ENCODE measurements at regions not wholly inside any gene's neighbourhood (a gene's known extent, or its start where the extent isn't known, plus 50 kb on each side); places are given as distances from the start of the nearest gene placed in this dataset.
"Not testable (repeated sequence)": the region's sequence is repeated elsewhere in the genome, so short reads cannot be mapped to it uniquely, and the experiment has no call there.

DNA sequence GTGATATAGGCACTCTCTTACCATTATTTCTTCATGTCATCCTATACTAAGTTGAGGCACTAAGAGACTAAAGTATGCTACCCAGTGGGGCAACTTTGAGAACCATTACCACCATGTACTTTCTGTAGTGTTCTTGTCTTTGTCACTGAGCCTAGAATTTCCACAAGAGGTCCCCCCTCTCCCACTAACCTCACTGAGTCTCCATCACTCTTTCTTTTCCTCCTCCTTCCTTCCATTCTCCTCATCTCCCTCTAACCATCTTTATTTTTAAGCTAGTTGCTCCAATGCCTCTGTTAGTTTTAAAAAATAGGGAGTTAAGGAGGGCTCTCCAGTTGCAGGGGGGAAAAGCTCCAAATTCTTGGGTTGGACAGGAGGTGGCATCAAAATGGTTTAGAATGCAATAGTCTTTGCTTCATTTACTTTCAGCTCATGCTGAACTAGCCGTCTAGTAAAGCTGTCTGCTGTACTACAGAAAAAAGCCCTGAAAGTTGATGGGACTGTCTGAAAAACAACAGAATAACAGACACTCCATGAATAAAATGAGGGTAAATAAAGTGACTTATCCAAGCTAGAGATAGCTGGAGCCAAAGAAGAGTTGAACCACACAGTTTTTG is 85.1 kb upstream of the MYRIP start:
- H3K27me3 ChIP-seq, result no peaks in the 10 kb centered on the region
- no peak overlapping the region for H3K27ac ChIP-seq
- H3K36me3 ChIP-seq, result no peaks in the 10 kb centered on the region
- TF ChIP-seq, protein P1, sequence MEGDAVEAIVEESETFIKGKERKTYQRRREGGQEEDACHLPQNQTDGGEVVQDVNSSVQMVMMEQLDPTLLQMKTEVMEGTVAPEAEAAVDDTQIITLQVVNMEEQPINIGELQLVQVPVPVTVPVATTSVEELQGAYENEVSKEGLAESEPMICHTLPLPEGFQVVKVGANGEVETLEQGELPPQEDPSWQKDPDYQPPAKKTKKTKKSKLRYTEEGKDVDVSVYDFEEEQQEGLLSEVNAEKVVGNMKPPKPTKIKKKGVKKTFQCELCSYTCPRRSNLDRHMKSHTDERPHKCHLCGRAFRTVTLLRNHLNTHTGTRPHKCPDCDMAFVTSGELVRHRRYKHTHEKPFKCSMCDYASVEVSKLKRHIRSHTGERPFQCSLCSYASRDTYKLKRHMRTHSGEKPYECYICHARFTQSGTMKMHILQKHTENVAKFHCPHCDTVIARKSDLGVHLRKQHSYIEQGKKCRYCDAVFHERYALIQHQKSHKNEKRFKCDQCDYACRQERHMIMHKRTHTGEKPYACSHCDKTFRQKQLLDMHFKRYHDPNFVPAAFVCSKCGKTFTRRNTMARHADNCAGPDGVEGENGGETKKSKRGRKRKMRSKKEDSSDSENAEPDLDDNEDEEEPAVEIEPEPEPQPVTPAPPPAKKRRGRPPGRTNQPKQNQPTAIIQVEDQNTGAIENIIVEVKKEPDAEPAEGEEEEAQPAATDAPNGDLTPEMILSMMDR (IDR thresholded peaks at IDR 0.05), result peak in 2 of 6 experiments; percentile 16 to 19
- TF ChIP-seq POLR2A (IDR thresholded peaks at IDR 0.05), result no peak
- DNase-seq, result no peak
- H3K4me3 ChIP-seq, result no peak overlapping the region
- H3K4me1 ChIP-seq, result no peaks in the 10 kb centered on the region
- H3K9me3 ChIP-seq, result no peaks in the 10 kb centered on the region
- 28 to 38% methylated on average over 1 of the region's 1 CpG for WGBS, 2 donors
- intact Hi-C loops (cut with DNase I), result no loop called here

DNA sequence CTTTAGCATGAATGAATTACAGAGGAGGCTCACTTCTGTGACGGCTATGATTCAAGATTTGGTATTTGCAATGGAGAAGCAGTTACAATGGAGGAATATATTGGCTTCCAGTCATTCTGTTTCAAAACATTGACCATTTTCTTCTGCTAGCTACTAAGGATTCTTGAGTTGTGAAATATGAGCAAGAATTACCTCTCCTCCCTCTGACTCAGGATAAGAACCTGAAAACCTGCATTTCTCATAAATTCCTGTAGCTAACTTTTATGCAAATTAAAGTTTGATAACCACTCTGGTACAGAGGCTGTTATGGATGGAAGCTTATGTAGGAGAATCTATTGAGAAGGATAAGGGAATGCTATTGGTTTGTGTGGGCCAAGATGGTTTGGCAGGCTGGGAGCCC is 84.1 kb upstream of the MYRIP start:
- Histone ChIP-seq H3K4me3 (no peak overlapping the region), H3K27ac (no peak overlapping the region), H3K36me3 (no peaks in the 10 kb centered on the region), H3K27me3 (no peaks in the 10 kb centered on the region), H3K9me3 (no peaks in the 10 kb centered on the region), H3K4me1 (no peaks in the 10 kb centered on the region)
- intact Hi-C loops (cut with DNase I), result no loop called here
- DNase-seq, result no peak
- 77 to 100% methylated on average over 1 of the region's 1 CpG for WGBS, 2 donors
- no peak for TF ChIP-seq POLR2A (IDR thresholded peaks at IDR 0.05)
- TF ChIP-seq, protein P1 (IDR thresholded peaks at IDR 0.05), result no peak

DNA sequence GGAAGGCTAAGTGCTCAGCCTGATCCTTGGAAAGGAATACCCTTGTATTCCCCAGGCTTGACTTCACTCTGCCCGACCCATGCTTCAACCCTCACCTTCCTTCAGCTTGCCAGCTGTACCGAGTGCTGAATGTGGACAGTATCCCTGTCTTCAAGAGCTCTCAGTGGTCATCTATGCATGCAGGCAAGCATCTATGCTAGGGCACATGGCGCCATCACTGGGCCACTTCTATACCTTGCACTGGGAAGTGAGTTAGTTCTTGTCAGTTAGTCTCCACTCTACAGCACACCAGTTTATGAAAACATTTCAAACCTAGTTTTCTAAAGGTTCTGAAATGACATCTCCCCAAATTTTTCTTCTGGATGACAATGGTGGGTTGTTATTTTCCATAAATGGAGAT is 82.0 kb upstream of the MYRIP start:
- WGBS, 2 donors, result 66 to 76% methylated on average over 3 of the region's 3 CpGs
- no peak for DNase-seq
- intact Hi-C loops (cut with DNase I), result no loop called here

DNA sequence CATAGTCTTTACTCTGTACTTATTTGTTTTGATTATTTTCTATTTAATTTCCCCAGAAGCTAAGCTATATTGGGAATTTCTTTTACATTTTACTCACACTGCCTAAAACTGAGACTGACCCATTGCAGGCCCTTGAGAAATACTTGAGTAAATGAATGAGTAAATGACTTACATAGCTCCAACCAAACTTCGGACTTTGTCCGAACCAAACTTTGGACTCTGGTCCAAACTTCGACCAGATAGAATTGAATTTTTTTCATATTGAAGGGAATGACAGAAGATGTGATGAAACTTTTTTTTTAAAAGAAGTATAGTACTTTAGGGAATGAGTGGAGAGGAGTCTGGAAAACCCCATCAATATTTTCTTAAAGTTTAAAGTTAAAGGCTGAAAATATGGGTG is 75.6 kb upstream of the MYRIP start:
- no peak for DNase-seq
- Histone ChIP-seq H3K4me1 (no peaks in the 10 kb centered on the region), H3K4me3 (no peak overlapping the region), H3K36me3 (no peaks in the 10 kb centered on the region), H3K27ac (no peak overlapping the region), H3K9me3 (no peaks in the 10 kb centered on the region), H3K27me3 (no peaks in the 10 kb centered on the region)
- TF ChIP-seq, protein P1 (IDR thresholded peaks at IDR 0.05), result no peak
- no peak for TF ChIP-seq POLR2A (IDR thresholded peaks at IDR 0.05)
- intact Hi-C loops (cut with DNase I), result no loop called here
- 92 to 100% methylated on average over 3 of the region's 3 CpGs for WGBS, 2 donors

More for the DNA sequence above, 82.0 kb upstream of the MYRIP start:
- Histone ChIP-seq H3K4me3 (no peak overlapping the region), H3K27ac (no peak overlapping the region), H3K36me3 (no peaks in the 10 kb centered on the region), H3K9me3 (no peaks in the 10 kb centered on the region), H3K27me3 (no peaks in the 10 kb centered on the region), H3K4me1 (no peaks in the 10 kb centered on the region)
- TF ChIP-seq, protein P1 (IDR thresholded peaks at IDR 0.05), result peak in 1 of 6 experiments; percentile 31
- TF ChIP-seq POLR2A (IDR thresholded peaks at IDR 0.05), result no peak

DNA sequence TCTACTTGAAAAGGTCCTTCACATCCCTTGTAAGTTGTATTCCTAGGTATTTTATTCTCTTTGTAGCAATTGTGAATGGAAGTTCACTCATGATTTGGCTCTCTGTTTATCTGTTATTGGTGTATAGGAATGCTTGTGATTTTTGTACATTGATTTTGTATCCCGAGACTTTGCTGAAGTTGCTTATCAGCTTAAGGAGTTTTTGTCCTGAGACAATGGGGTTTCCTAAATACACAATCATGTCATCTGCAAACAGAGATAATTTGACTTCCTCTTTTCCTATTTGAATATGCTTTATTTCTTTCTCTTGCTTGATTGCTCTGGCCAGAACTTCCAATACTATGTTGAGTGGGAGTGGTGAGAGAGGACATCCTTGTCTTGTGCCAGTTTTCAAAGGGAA is 69.8 kb upstream of the MYRIP start:
- H3K4me1 ChIP-seq; intact Hi-C loops (cut with DNase I); H3K9me3 ChIP-seq; H3K4me3 ChIP-seq; DNase-seq; H3K36me3 ChIP-seq; H3K27ac ChIP-seq: not testable (repeated sequence)
- WGBS, 2 donors, result 54 to 64% methylated on average over 1 of the region's 1 CpG
- peaks cover 0 to 11% (median 0%) of the 10 kb centered on the region in 4 donors for H3K27me3 ChIP-seq

DNA sequence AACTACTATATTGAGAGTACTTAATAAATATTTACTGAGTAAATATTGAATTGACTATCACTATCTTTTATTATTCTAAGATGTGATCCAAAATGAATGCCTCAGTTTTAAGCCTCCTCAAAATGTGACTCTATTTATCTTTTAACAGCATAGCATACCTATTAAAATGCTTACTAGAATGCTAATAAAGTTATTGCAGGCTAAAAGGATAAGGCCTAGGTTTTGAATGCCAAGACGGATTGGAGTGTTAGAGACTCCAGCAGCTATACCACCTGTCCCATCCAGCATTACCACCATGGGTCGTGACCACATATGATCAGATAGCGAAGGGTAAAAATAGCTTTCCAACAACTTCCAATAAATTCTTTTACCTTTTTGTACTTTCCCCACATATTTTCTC is 64.7 kb upstream of the MYRIP start:
- no peak for TF ChIP-seq POLR2A (IDR thresholded peaks at IDR 0.05)
- TF ChIP-seq, protein P1 (IDR thresholded peaks at IDR 0.05), result no peak
- Histone ChIP-seq H3K4me3 (no peak overlapping the region), H3K36me3 (no peaks in the 10 kb centered on the region), H3K9me3 (no peaks in the 10 kb centered on the region), H3K27me3 (peaks cover 0 to 25% (median 0%) of the 10 kb centered on the region in 4 donors), H3K27ac (no peak overlapping the region), H3K4me1 (no peaks in the 10 kb centered on the region)
- WGBS, 2 donors, result 80 to 88% methylated on average over 3 of the region's 3 CpGs
- intact Hi-C loops (cut with DNase I), result no loop called here
- DNase-seq, result no peak
